H1 (cell line): ENCODE measurements at regions not wholly inside any gene's neighbourhood (a gene's known extent, or its start where the extent isn't known, plus 50 kb on each side); places are given as distances from the start of the nearest gene placed in this dataset.

ENCODE experiments used
- ATF3 ChIP-seq: IDR thresholded peaks from 2 replicates; pipeline ENCODE4 v1.6.1; 2011; ENCODE audit warnings: low read depth, mild to moderate bottlenecking, low read length; ENCODE audit not compliant: insufficient read depth
- BRCA1 ChIP-seq: IDR thresholded peaks from 2 replicates; pipeline ENCODE4 v1.6.1; 2012; ENCODE audit warnings: low read depth, low read length, improper control_type of control experiment
- CBX8 ChIP-seq: fragments of 300-800, 300-1000 bp; sonication (generic); IDR thresholded peaks from 2 replicates; pipeline ENCODE4 v1.7.1; 2016; ENCODE audit warnings: low read depth, low read length, borderline replicate concordance
- CHD7 ChIP-seq: fragments of 300-600 bp; sonication (generic); IDR thresholded peaks from 2 replicates; pipeline ENCODE4 v1.7.1; 2012; ENCODE audit warnings: low read length, moderate library complexity, mild to moderate bottlenecking, inconsistent platforms; ENCODE audit not compliant: insufficient replicate concordance
- GTF2F1 ChIP-seq: IDR thresholded peaks from 2 replicates; pipeline ENCODE4 v1.6.1; 2012; ENCODE audit warnings: low read depth, low read length, improper control_type of control experiment, borderline replicate concordance
- JUND ChIP-seq: IDR thresholded peaks from 2 replicates; pipeline ENCODE4 v1.6.1; 2011; ENCODE audit warnings: mild to moderate bottlenecking, improper control_type of control experiment, low read length
- POU5F1 ChIP-seq: IDR thresholded peaks from 2 replicates; pipeline ENCODE4 v1.6.1; 2011; ENCODE audit warnings: low read depth, mild to moderate bottlenecking, low read length, moderate library complexity
- SP4 ChIP-seq: IDR thresholded peaks from 2 replicates; pipeline ENCODE4 v1.6.1; 2012; ENCODE audit warnings: low read length, inconsistent platforms
- TF ChIP-seq, protein P1 (sequence below): IDR thresholded peaks from 2 replicates; pipeline ENCODE4 v1.6.1; 2011; ENCODE audit warnings: low read length, improper control_type of control experiment

DNA sequence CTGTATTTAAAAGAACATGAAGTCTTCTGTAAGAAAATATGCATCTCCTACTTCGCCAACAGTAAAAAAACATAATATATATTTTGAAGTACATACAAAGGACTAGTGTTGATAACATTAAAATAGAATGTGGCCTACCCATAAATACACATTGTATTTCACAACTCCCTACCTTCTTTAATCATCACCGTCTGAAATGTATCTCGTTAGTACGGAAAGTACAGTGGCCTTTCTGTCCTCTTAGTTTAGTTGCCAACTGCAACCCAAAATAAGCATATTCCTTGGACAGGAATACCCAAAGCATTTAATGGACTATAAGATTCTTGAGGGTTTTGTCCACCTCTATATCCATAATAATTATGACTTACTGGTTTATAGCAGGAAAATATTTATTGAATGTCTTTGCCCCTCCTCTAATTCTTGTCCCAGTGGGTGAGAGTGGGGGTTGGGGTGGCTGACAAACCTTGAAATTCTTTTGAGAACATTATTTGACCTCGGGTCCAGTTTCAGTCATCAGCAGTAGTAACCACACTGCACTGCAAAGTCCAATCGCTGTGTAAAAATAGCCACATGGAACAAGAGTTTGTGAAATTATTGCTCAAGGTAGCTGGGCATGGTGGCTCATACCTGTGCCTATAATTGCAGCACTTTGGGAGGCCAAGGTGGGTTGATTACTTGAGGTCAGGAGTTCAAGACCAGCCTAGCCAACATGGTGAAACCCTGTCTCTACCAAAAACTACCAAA lies 474.5 kb downstream of the KLHL13 start (continued):
- no peak for TF ChIP-seq CHD7
- TF ChIP-seq GTF2F1, result no peak
- TF ChIP-seq JUND, result no peak
- no peak for TF ChIP-seq SP4
- TF ChIP-seq, protein P1, sequence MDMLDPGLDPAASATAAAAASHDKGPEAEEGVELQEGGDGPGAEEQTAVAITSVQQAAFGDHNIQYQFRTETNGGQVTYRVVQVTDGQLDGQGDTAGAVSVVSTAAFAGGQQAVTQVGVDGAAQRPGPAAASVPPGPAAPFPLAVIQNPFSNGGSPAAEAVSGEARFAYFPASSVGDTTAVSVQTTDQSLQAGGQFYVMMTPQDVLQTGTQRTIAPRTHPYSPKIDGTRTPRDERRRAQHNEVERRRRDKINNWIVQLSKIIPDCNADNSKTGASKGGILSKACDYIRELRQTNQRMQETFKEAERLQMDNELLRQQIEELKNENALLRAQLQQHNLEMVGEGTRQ, result no peak
- no peak for TF ChIP-seq POU5F1
- TF ChIP-seq CBX8, result no peak
- no peak for TF ChIP-seq ATF3
- no peak for TF ChIP-seq BRCA1
